Panc1 (cell line): ENCODE measurements at regions not wholly inside any gene's neighbourhood (a gene's known extent, or its start where the extent isn't known, plus 50 kb on each side); places are given as distances from the start of the nearest gene placed in this dataset.
"Not testable (repeated sequence)": the region's sequence is repeated elsewhere in the genome, so short reads cannot be mapped to it uniquely, and the experiment has no call there.

ENCODE experiments used
- ATAC-seq: fragments of 200-7000 bp; cut with Tn5 transposase; 2 replicates; pipeline ENCODE4 v1.9.1; 2020; ENCODE audit warnings: mild to moderate bottlenecking, moderate library complexity
- BruUV-seq: library from RNA; stranded (reverse); fragments of 400-500 nt; replicated peaks from 2 replicates; lab custom pipeline; 2021; lab: Mats Ljungman, UMichigan
- CTCF ChIA-PET: fragments of 300-600 bp; sonication (Branson Sonifier 250); formaldehyde crosslinking; loops from one replicate; lab custom pipeline; 2022; ENCODE audit warnings: antibody characterized with exemption; lab: Charles Lee
- POLR2A ChIA-PET: fragments of 300-600 bp; sonication (Branson Sonifier 250); formaldehyde crosslinking; loops from one replicate; lab custom pipeline; 2022; ENCODE audit warnings: antibody characterized with exemption; lab: Charles Lee
- DNase-seq: peaks from one replicate; pipeline ENCODE4 v3.0.0-alpha.2; 2010; ENCODE audit warnings: low read depth, low spot score
- H3K27ac ChIP-seq: 2 replicates; pipeline ENCODE4 v1.5.1; 2011; ENCODE audit warnings: mild to moderate bottlenecking, low read length, inconsistent platforms
- H3K27me3 ChIP-seq: fragments of 200-500 bp; sonication (Bioruptor generic); 2 replicates; pipeline ENCODE4 v1.6.0; 2014; ENCODE audit warnings: low read length, inconsistent platforms; ENCODE audit not compliant: control insufficient read depth, insufficient read depth
- H3K36me3 ChIP-seq: fragments of 200-500 bp; sonication (Bioruptor generic); 2 replicates; pipeline ENCODE4 v1.5.1; 2014; ENCODE audit warnings: inconsistent platforms, mild to moderate bottlenecking, low read length, moderate library complexity; ENCODE audit not compliant: control insufficient read depth, insufficient read depth
- H3K4me1 ChIP-seq: 2 replicates; pipeline ENCODE4 v1.5.1; 2011; ENCODE audit warnings: inconsistent platforms, mild to moderate bottlenecking, low read length, moderate library complexity; ENCODE audit not compliant: control insufficient read depth, insufficient read depth
- H3K4me3 ChIP-seq, 2 experiments: 2 replicates each; pipeline ENCODE4 v1.5.1; 2011 to 2012; ENCODE audit warnings: low read depth in 2 of 2, low read length in 2 of 2, mild to moderate bottlenecking in 2 of 2, inconsistent platforms in 1 of 2, moderate library complexity in 1 of 2
- H3K9me3 ChIP-seq: fragments of 200-500 bp; sonication (Bioruptor generic); 2 replicates; pipeline ENCODE4 v1.5.1; 2014; ENCODE audit warnings: low read depth, mild to moderate bottlenecking, inconsistent platforms, low read length, moderate library complexity; ENCODE audit not compliant: control insufficient read depth, insufficient read depth
- POLR2AphosphoS5 ChIP-seq: IDR thresholded peaks from 2 replicates; pipeline ENCODE4 v1.6.1; 2012; ENCODE audit warnings: mild to moderate bottlenecking, low read depth, low read length, moderate library complexity
- SIN3A ChIP-seq: IDR thresholded peaks from 2 replicates; pipeline ENCODE4 v1.6.1; 2012; ENCODE audit warnings: low read depth, mild to moderate bottlenecking, low read length, moderate library complexity, borderline replicate concordance; ENCODE audit not compliant: insufficient read depth
- TCF7L2 ChIP-seq: IDR thresholded peaks from 2 replicates; pipeline ENCODE4 v1.6.1; 2011; ENCODE audit warnings: mild to moderate bottlenecking, low read depth, low read length, inconsistent platforms
- in situ Hi-C: cut with HindIII; loops from 2 replicates; pipeline ENCODE4 v1.10.0; 2016; ENCODE audit warnings: low sequenced_read_pairs, low pct_unique_long_range_greater_than_20kb
- intact Hi-C: fragments of 100-400 bp; cut with micrococcal nuclease; formaldehyde crosslinking; loops from one replicate; pipeline ENCODE4 v1.10.0; 2022; ENCODE audit not compliant: unreplicated experiment
- TF ChIP-seq, protein P1 (sequence below), 2 experiments: IDR thresholded peaks; 2 replicates each; pipeline ENCODE4 v1.6.1; 2011 to 2012; ENCODE audit warnings: low read depth in 2 of 2, control low read depth in 1 of 2, low read length in 1 of 2, mild to moderate bottlenecking in 1 of 2, moderate library complexity in 1 of 2; ENCODE audit not compliant: insufficient read depth in 1 of 2
- TF ChIP-seq, protein P2 (sequence below): fragments of 450-650 bp; IDR thresholded peaks from 2 replicates; pipeline ENCODE4 v1.5.1; 2017; ENCODE audit warnings: mild to moderate bottlenecking

DNA sequence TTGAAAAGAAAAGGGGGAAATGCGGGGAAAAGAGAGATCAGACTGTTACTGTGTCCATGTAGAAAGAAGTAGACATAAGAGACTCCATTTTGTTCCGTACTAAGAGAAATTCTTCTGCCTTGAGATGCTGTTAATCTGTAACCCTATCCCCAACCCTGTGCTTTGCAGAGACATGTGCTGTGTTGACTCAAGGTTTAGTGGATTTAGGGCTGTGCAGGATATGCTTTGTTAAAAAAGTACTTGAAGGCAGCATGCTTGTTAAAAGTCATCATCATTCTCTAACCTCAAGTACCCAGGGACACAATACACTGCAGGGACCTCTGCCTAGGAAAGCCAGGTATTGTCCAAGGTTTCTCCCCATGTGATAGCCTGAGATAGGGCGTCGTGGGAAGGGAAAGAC, 166.3 kb downstream of the GPX5 start:
- in situ Hi-C loops, POLR2A ChIA-PET, DNase-seq, CTCF ChIA-PET, ATAC-seq, H3K27ac ChIP-seq, H3K27me3 ChIP-seq, H3K4me3 ChIP-seq, BruUV-seq, H3K9me3 ChIP-seq, H3K36me3 ChIP-seq: not testable (repeated sequence)
- intact Hi-C loops: loop anchor here (10.0 kb wide), 1 partner anchor 53 kb away; no protein-coding TSS in a partner anchor
- peaks cover 21% of the 10 kb centered on the region for H3K4me1 ChIP-seq

DNA sequence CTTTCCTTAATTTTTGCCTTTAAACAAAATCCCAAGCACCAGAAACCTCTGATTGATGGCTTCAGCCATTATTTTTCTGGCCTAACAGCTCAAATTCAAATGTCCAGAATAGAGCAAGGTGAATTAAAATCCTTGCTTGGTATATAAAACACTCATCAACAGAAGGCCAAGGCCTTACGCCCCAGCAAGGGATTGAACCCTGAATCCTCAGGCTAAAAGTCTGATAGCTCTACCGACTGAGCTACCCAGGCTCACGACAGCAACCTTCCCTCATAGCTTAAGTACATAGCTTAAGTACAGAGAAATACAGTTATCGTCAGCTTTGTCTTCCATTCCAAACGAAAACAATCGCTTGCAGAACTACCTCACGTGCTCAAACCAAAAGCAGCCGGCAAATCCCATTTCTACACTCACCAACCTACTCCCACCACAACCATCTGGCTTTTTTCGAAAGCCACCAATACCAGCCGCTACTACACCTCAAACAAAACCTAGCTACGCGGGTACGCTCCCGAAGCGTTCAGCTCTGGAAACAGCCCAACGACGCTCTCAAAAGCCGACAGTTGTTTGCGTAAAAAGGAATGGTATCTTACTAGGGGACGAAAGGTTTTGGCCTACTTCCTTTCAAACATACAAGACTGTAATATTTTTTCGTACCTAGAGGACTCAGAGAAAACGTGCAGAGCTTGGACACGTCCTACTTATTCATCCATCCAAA, 167.5 kb downstream of the GPX5 start:
- peak; percentile 93 for DNase-seq
- in situ Hi-C loops: no loop called here
- intact Hi-C loops: loop anchor here (10.0 kb wide), 1 partner anchor 52 kb away; no protein-coding TSS in a partner anchor
- POLR2A ChIA-PET: no interaction called here
- Histone ChIP-seq H3K4me3 (peak overlapping the region; percentile 67 to 92), H3K9me3 (no peaks in the 10 kb centered on the region), H3K36me3 (no peaks in the 10 kb centered on the region), H3K4me1 (peaks cover 21% of the 10 kb centered on the region), H3K27me3 (no peaks in the 10 kb centered on the region), H3K27ac (peak overlapping the region; percentile 31; the same call in 1 of the 2 replicates)
- CTCF ChIA-PET: interaction anchor here (0.6 kb wide), 1 partner anchor 29 kb away, joined by 3 read pairs; no protein-coding TSS in a partner anchor
- TF ChIP-seq POLR2AphosphoS5 (peak; percentile 30; the same call in 1 of the 2 replicates), TCF7L2 (no peak), SIN3A (no peak)
- TF ChIP-seq, protein P1, sequence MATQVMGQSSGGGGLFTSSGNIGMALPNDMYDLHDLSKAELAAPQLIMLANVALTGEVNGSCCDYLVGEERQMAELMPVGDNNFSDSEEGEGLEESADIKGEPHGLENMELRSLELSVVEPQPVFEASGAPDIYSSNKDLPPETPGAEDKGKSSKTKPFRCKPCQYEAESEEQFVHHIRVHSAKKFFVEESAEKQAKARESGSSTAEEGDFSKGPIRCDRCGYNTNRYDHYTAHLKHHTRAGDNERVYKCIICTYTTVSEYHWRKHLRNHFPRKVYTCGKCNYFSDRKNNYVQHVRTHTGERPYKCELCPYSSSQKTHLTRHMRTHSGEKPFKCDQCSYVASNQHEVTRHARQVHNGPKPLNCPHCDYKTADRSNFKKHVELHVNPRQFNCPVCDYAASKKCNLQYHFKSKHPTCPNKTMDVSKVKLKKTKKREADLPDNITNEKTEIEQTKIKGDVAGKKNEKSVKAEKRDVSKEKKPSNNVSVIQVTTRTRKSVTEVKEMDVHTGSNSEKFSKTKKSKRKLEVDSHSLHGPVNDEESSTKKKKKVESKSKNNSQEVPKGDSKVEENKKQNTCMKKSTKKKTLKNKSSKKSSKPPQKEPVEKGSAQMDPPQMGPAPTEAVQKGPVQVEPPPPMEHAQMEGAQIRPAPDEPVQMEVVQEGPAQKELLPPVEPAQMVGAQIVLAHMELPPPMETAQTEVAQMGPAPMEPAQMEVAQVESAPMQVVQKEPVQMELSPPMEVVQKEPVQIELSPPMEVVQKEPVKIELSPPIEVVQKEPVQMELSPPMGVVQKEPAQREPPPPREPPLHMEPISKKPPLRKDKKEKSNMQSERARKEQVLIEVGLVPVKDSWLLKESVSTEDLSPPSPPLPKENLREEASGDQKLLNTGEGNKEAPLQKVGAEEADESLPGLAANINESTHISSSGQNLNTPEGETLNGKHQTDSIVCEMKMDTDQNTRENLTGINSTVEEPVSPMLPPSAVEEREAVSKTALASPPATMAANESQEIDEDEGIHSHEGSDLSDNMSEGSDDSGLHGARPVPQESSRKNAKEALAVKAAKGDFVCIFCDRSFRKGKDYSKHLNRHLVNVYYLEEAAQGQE (IDR thresholded peaks at IDR 0.05; ENCODE audit: insufficient read depth in 1 of 2, low read depth in 2 of 2, low read length in 1 of 2): no peak
- TF ChIP-seq, protein P2, sequence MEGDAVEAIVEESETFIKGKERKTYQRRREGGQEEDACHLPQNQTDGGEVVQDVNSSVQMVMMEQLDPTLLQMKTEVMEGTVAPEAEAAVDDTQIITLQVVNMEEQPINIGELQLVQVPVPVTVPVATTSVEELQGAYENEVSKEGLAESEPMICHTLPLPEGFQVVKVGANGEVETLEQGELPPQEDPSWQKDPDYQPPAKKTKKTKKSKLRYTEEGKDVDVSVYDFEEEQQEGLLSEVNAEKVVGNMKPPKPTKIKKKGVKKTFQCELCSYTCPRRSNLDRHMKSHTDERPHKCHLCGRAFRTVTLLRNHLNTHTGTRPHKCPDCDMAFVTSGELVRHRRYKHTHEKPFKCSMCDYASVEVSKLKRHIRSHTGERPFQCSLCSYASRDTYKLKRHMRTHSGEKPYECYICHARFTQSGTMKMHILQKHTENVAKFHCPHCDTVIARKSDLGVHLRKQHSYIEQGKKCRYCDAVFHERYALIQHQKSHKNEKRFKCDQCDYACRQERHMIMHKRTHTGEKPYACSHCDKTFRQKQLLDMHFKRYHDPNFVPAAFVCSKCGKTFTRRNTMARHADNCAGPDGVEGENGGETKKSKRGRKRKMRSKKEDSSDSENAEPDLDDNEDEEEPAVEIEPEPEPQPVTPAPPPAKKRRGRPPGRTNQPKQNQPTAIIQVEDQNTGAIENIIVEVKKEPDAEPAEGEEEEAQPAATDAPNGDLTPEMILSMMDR: no peak
- no TSS peak for BruUV-seq
- peak; percentile 90 for ATAC-seq
